Gastrocnemius medialis (tissue), 4 donors: ENCODE measurements at regions not wholly inside any gene's neighbourhood (a gene's known extent, or its start where the extent isn't known, plus 50 kb on each side); places are given as distances from the start of the nearest gene placed in this dataset.

Experiments
- CTCF ChIP-seq, 5 experiments: fragments of 450-650 bp in 3 of 5; fragments of 200-600 bp in 2 of 5; sonication (generic) in 2 of 5; IDR thresholded peaks in 4 of 5; conservative IDR thresholded peaks in 1 of 5; 1 replicate in 4 of 5; 2 replicates in 1 of 5; pipeline ENCODE4 v1.5.1; 2016 to 2019; ENCODE audit warnings: antibody characterized with exemption in 5 of 5, mild to moderate bottlenecking in 3 of 5, moderate library complexity in 3 of 5
- POLR2A ChIP-seq, 2 donors: fragments of 450-650 bp; IDR thresholded peaks; one replicate each; pipeline ENCODE4 v1.6.1; 2017; ENCODE audit warnings: antibody characterized with exemption in 2 of 2, mild to moderate bottlenecking in 2 of 2, moderate library complexity in 2 of 2

GRCh38 chr3:193896419-193896818 is 239.5 kb upstream of the HES1 start:
- TF ChIP-seq CTCF (IDR thresholded peaks at IDR 0.05 in 4 of 5, conservative IDR thresholded peaks at IDR 0.05 in 1 of 5): no peak
- TF ChIP-seq POLR2A (IDR thresholded peaks at IDR 0.05): no peak
